Breast epithelium (tissue), 4 donors: ENCODE measurements at regions not wholly inside any gene's neighbourhood (a gene's known extent, or its start where the extent isn't known, plus 50 kb on each side); places are given as distances from the start of the nearest gene placed in this dataset.

Source experiments
- DNase-seq, 2 donors: peaks; one replicate each; pipeline ENCODE4 v3.0.0-alpha.2; 2019; ENCODE audit warnings: low spot score in 2 of 2
- H3K27ac ChIP-seq, 2 donors: fragments of 200-600 bp; sonication (generic) in 1 of 2; one replicate each; pipeline ENCODE4 v1.5.1; 2016 to 2019; ENCODE audit warnings: mild to moderate bottlenecking in 1 of 2
- H3K27me3 ChIP-seq, 2 donors: fragments of 200-600 bp; sonication (generic) in 1 of 2; one replicate each; pipeline versions ENCODE4 v1.5.1 to v1.6.0; 2017 to 2019; ENCODE audit warnings: control low read depth in 1 of 2, mild to moderate bottlenecking in 1 of 2
- H3K36me3 ChIP-seq: fragments of 200-600 bp; one replicate; pipeline ENCODE4 v1.5.1; 2019
- H3K4me1 ChIP-seq, 2 donors: fragments of 200-600 bp; sonication (generic); one replicate each; pipeline ENCODE4 v1.5.1; 2016 to 2019; ENCODE audit warnings: control low read depth in 1 of 2
- H3K4me3 ChIP-seq, 3 donors: fragments of 200-600 bp; sonication (generic); 1 replicate in 2 of 3; 2 replicates in 1 of 3; pipeline ENCODE4 v1.5.1; 2016 to 2019; ENCODE audit warnings: mild to moderate bottlenecking in 3 of 3, moderate library complexity in 2 of 3
- H3K9me3 ChIP-seq, 2 donors: fragments of 200-600 bp; sonication (generic) in 1 of 2; one replicate each; pipeline ENCODE4 v1.5.1; 2016 to 2019; ENCODE audit warnings: control low read depth in 1 of 2
- POLR2A ChIP-seq: fragments of 450-650 bp; IDR thresholded peaks from one replicate; pipeline ENCODE4 v1.6.1; 2016; ENCODE audit warnings: antibody characterized with exemption, mild to moderate bottlenecking, moderate library complexity
- POLR2AphosphoS5 ChIP-seq, 3 donors: sonication (generic); formaldehyde crosslinking; IDR thresholded peaks; one replicate each; pipeline ENCODE4 v1.6.1; 2017; ENCODE audit warnings: antibody characterized with exemption in 3 of 3
- intact Hi-C: fragments of 100-400 bp; cut with DNase I; formaldehyde crosslinking; loops from one replicate; pipeline ENCODE4 v1.15.1; 2023; ENCODE audit warnings: low total_unique reads
- TF ChIP-seq, protein P1 (sequence below), 3 donors: fragments of 450-650 bp; IDR thresholded peaks; one replicate each; pipeline ENCODE4 v1.5.1; 2016 to 2017; ENCODE audit warnings: antibody characterized with exemption in 3 of 3, mild to moderate bottlenecking in 3 of 3, moderate library complexity in 3 of 3

DNA sequence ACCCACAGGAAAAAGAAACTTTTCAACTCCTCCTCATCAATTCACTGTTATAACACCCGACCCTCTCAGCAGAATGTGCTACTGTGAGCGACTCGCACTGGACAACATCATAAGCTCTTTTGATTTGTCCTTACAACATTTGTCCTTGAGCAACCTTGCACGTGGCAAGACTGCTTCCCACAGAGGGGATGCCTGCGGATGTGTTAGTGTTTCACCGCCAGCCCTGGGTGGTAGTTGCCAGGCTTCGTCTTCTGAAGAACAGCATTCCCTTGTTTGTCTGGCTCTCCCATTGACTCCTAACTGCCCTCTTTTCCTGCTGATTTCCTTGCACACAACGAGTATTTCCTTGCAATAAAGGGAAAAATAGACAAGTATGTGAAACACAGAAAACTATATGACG, 111.4 kb upstream of the SLC7A1 start:
- H3K27me3 ChIP-seq: no peaks in the 10 kb centered on the region
- H3K27ac ChIP-seq: no peak overlapping the region
- H3K9me3 ChIP-seq: peaks cover 5 to 8% of the 10 kb centered on the region in 2 donors
- TF ChIP-seq POLR2AphosphoS5 (IDR thresholded peaks at IDR 0.05) (no peak), POLR2A (no peak)
- TF ChIP-seq, protein P1, sequence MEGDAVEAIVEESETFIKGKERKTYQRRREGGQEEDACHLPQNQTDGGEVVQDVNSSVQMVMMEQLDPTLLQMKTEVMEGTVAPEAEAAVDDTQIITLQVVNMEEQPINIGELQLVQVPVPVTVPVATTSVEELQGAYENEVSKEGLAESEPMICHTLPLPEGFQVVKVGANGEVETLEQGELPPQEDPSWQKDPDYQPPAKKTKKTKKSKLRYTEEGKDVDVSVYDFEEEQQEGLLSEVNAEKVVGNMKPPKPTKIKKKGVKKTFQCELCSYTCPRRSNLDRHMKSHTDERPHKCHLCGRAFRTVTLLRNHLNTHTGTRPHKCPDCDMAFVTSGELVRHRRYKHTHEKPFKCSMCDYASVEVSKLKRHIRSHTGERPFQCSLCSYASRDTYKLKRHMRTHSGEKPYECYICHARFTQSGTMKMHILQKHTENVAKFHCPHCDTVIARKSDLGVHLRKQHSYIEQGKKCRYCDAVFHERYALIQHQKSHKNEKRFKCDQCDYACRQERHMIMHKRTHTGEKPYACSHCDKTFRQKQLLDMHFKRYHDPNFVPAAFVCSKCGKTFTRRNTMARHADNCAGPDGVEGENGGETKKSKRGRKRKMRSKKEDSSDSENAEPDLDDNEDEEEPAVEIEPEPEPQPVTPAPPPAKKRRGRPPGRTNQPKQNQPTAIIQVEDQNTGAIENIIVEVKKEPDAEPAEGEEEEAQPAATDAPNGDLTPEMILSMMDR (IDR thresholded peaks at IDR 0.05): no peak
- no peaks in the 10 kb centered on the region for H3K4me1 ChIP-seq
- no peak overlapping the region for H3K4me3 ChIP-seq
- intact Hi-C loops: no loop called here
- DNase-seq: no peak
- no peaks in the 10 kb centered on the region for H3K36me3 ChIP-seq

DNA sequence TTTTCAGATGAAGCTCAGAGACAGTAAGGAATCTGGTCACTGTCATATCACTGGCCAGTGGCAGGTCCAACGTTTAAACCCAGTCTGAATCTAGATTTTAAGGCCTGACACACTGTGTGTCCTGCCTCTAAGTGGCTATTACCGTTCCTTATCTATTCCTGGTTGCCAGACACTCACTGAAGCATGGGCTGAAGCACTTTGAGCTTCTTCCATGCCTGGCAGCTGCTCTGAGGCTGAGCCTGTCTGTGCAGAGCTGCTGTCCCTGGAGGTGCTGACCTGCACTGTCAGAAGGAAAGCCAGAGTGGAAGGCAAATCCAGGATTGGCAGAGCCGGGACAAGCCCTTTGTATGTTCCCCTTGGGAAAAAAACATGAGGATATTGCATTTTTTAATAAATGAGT, 109.2 kb upstream of the SLC7A1 start:
- DNase-seq: no peak
- peaks cover 5 to 8% of the 10 kb centered on the region in 2 donors for H3K9me3 ChIP-seq
- no peaks in the 10 kb centered on the region for H3K4me1 ChIP-seq
- no peaks in the 10 kb centered on the region for H3K36me3 ChIP-seq
- TF ChIP-seq POLR2AphosphoS5 (IDR thresholded peaks at IDR 0.05) (no peak), POLR2A (no peak)
- TF ChIP-seq, protein P1 (IDR thresholded peaks at IDR 0.05): no peak
- intact Hi-C loops: no loop called here
- H3K4me3 ChIP-seq: no peak overlapping the region
- no peaks in the 10 kb centered on the region for H3K27me3 ChIP-seq
- H3K27ac ChIP-seq: peak overlapping the region in 1 of 2 donors; percentile 19

DNA sequence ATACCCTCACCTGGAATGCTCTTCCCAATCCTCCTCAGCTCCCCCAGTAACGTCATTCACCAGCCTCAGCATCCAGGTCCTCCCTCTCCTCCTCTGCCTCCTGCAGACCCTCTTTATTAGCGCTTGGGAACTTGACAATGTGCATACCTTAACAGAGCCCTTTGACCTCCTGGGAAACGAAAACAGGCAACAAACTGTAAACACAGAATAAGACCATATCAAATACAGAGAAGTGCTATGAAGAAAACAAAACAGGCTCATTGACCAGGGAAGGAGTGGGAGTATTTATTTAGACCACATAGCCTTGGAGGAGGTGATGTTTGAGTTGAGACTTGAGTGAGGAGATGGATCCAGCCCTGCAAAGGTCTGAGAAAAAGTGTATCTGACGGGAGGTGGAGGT, 107.9 kb upstream of the SLC7A1 start:
- TF ChIP-seq POLR2AphosphoS5 (IDR thresholded peaks at IDR 0.05): no peak
- TF ChIP-seq, protein P1 (IDR thresholded peaks at IDR 0.05): no peak
- TF ChIP-seq POLR2A: no peak
- H3K4me3 ChIP-seq: no peak overlapping the region
- DNase-seq: no peak
- intact Hi-C loops: no loop called here
- peaks cover 5 to 8% of the 10 kb centered on the region in 2 donors for H3K9me3 ChIP-seq
- no peaks in the 10 kb centered on the region for H3K27me3 ChIP-seq
- no peak overlapping the region for H3K27ac ChIP-seq
- no peaks in the 10 kb centered on the region for H3K36me3 ChIP-seq
- no peaks in the 10 kb centered on the region for H3K4me1 ChIP-seq

DNA sequence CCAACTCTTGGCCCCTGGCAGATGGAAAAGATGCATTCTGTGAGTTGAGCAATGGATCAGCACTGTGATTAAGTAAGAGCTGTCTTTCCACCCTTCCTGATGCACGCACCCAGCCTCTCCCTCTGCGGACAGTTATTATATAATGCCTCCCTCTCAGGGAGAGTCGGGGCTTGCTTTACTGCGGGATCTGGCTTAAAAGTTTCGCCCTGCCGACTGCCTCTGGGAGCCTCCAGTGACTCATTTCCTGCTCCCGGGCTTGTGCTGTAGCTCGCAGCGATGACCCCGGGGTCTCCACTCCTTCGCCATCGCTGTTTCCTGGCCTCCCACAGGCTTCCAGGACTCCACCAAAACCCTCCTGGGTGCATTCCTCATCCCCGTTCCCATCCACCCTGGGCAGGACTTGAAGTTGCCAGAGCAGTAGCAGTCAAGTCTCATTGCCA, 107.4 kb upstream of the SLC7A1 start:
- TF ChIP-seq POLR2AphosphoS5 (IDR thresholded peaks at IDR 0.05) (no peak), POLR2A (no peak)
- TF ChIP-seq, protein P1 (IDR thresholded peaks at IDR 0.05): no peak
- H3K9me3 ChIP-seq: peaks cover 5 to 8% of the 10 kb centered on the region in 2 donors
- DNase-seq: no peak
- H3K27ac ChIP-seq: no peak overlapping the region
- intact Hi-C loops: no loop called here
- H3K4me3 ChIP-seq: no peak overlapping the region
- H3K4me1 ChIP-seq: no peaks in the 10 kb centered on the region
- H3K27me3 ChIP-seq: no peaks in the 10 kb centered on the region
- H3K36me3 ChIP-seq: no peaks in the 10 kb centered on the region

DNA sequence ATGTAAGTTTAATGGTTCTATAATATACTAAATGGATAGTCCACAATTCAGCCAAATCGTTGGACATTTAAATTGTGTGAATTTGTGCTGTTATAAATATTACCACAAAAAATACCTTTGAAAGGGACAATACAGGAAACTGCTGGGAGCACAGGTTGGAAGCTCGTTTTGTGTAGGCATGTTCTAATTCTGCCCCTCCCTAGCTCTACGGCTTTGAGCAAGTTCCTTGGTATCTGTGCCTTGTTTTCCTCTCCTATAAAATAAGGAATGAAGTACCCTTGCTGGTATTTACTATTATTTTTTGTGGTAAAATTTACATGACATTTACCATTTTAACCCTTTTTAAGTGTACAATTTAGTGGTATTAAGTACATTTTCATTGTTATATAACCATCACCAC, 102.6 kb upstream of the SLC7A1 start:
- no peaks in the 10 kb centered on the region for H3K9me3 ChIP-seq
- TF ChIP-seq POLR2AphosphoS5 (IDR thresholded peaks at IDR 0.05): no peak
- TF ChIP-seq, protein P1 (IDR thresholded peaks at IDR 0.05): no peak
- no peak for TF ChIP-seq POLR2A
- H3K36me3 ChIP-seq: no peaks in the 10 kb centered on the region
- H3K27ac ChIP-seq: no peak overlapping the region
- no peak overlapping the region for H3K4me3 ChIP-seq
- intact Hi-C loops: no loop called here
- DNase-seq: no peak
- no peaks in the 10 kb centered on the region for H3K4me1 ChIP-seq
- H3K27me3 ChIP-seq: no peaks in the 10 kb centered on the region
